OCI-LY7 (cell line): ENCODE measurements at regions not wholly inside any gene's neighbourhood (a gene's known extent, or its start where the extent isn't known, plus 50 kb on each side); places are given as distances from the start of the nearest gene placed in this dataset.

ENCODE experiments used
- BruUV-seq: library from RNA; stranded (reverse); fragments of 400-500 nt; replicated peaks from 2 replicates; lab custom pipeline; 2021; lab: Mats Ljungman, UMichigan
- CTCF ChIA-PET: fragments of 300-600 bp; sonication (Branson Sonifier 250); formaldehyde crosslinking; loops from one replicate; lab custom pipeline; 2022; ENCODE audit warnings: antibody characterized with exemption; ENCODE audit not compliant: unreplicated experiment; lab: Charles Lee
- POLR2A ChIA-PET: fragments of 300-600 bp; sonication (Branson Sonifier 250); formaldehyde crosslinking; loops from one replicate; lab custom pipeline; 2022; ENCODE audit warnings: antibody characterized with exemption; lab: Charles Lee
- DNase-seq: peaks from one replicate; pipeline ENCODE4 v3.0.0-alpha.2; 2015; ENCODE audit warnings: low spot score
- H2AFZ ChIP-seq: fragments of 200-600 bp; sonication (generic), shearing (Covaris generic); 2 replicates; pipeline ENCODE4 v1.6.1; 2014; ENCODE audit warnings: mild to moderate bottlenecking, antibody characterized with exemption, low read length, moderate library complexity
- H3K27ac ChIP-seq: fragments of 200-600 bp; sonication (generic); 2 replicates; pipeline ENCODE4 v1.5.1; 2014; ENCODE audit warnings: mixed run types, low read depth, mild to moderate bottlenecking, moderate library complexity, low read length, inconsistent platforms; ENCODE audit not compliant: poor library complexity, severe bottlenecking
- H3K36me3 ChIP-seq: fragments of 200-600 bp; sonication (generic); 2 replicates; pipeline ENCODE4 v1.6.1; 2014; ENCODE audit warnings: mild to moderate bottlenecking, antibody characterized with exemption, low read length, moderate library complexity, mixed read lengths; ENCODE audit not compliant: insufficient read depth
- H3K4me1 ChIP-seq: fragments of 200-600 bp; sonication (generic); 2 replicates; pipeline ENCODE4 v1.5.1; 2014; ENCODE audit warnings: mild to moderate bottlenecking, low read length; ENCODE audit not compliant: insufficient read depth, poor library complexity, severe bottlenecking
- H3K4me2 ChIP-seq: fragments of 200-600 bp; sonication (generic); 2 replicates; pipeline ENCODE4 v1.6.1; 2014; ENCODE audit warnings: mild to moderate bottlenecking, low read length
- H3K4me3 ChIP-seq: fragments of 200-600 bp; sonication (generic); 2 replicates; pipeline ENCODE4 v1.5.1; 2014; ENCODE audit warnings: mild to moderate bottlenecking, low read depth, low read length; ENCODE audit not compliant: poor library complexity, severe bottlenecking
- H3K79me2 ChIP-seq: fragments of 200-600 bp; sonication (generic); 2 replicates; pipeline ENCODE4 v1.6.1; 2016; ENCODE audit warnings: low read depth, mild to moderate bottlenecking, low read length, moderate library complexity, mixed read lengths; ENCODE audit not compliant: insufficient read depth
- H3K9me2 ChIP-seq: fragments of 200-600 bp; sonication (generic); 2 replicates; pipeline ENCODE4 v1.6.1; 2016; ENCODE audit warnings: mild to moderate bottlenecking, low read length, mixed read lengths; ENCODE audit not compliant: insufficient read depth
- H3K9me3 ChIP-seq: fragments of 200-600 bp; sonication (generic); 2 replicates; pipeline ENCODE4 v1.6.1; 2014; ENCODE audit warnings: mild to moderate bottlenecking, mixed run types, low read length, mixed read lengths
- H4K20me1 ChIP-seq: fragments of 200-600 bp; sonication (generic); 2 replicates; pipeline ENCODE4 v1.6.1; 2014; ENCODE audit warnings: mild to moderate bottlenecking, antibody characterized with exemption, low read length, moderate library complexity, mixed read lengths; ENCODE audit not compliant: insufficient read depth
- CTCF ChIP-seq: fragments of 200-600 bp; sonication (generic); conservative IDR thresholded peaks from 2 replicates; pipeline ENCODE4 v1.5.1; 2014; ENCODE audit warnings: mild to moderate bottlenecking, antibody characterized with exemption, low read length, moderate library complexity, mixed read lengths
- EZH2phosphoT487 ChIP-seq: fragments of 200-600 bp; sonication (generic); IDR thresholded peaks from 2 replicates; pipeline ENCODE4 v1.6.1; 2018; ENCODE audit warnings: low read depth, borderline replicate concordance, mild to moderate bottlenecking, mixed run types, antibody characterized with exemption, low read length, moderate library complexity, mixed read lengths
- intact Hi-C: fragments of 100-400 bp; cut with micrococcal nuclease; formaldehyde crosslinking; loops from one replicate; pipeline ENCODE4 v1.10.0; 2022; ENCODE audit not compliant: unreplicated experiment

GRCh38 chr6:92050216-92050615 lies 1369.1 kb downstream of the EPHA7 start:
- BruUV-seq: no TSS peak
- Histone ChIP-seq H3K9me2 (no peaks in the 10 kb centered on the region), H3K27ac (no peak overlapping the region), H2AFZ (no peak overlapping the region), H3K4me2 (no peak overlapping the region), H3K4me1 (no peaks in the 10 kb centered on the region), H4K20me1 (no peaks in the 10 kb centered on the region), H3K9me3 (no peaks in the 10 kb centered on the region), H3K79me2 (no peaks in the 10 kb centered on the region), H3K36me3 (no peaks in the 10 kb centered on the region), H3K4me3 (no peak overlapping the region)
- TF ChIP-seq EZH2phosphoT487 (no peak), CTCF (no peak)
- intact Hi-C loops: no loop called here
- DNase-seq: no peak
- ChIA-PET POLR2A (interaction anchor here (0.5 kb wide), 1 partner anchor 1212 kb away, joined by 3 read pairs; no protein-coding TSS in a partner anchor), CTCF (no interaction called here)

GRCh38 chr6:92047860-92048259 lies 1371.5 kb downstream of the EPHA7 start:
- no peak overlapping the region for H3K4me3 ChIP-seq
- H3K9me2 ChIP-seq: no peaks in the 10 kb centered on the region
- no peak for TF ChIP-seq EZH2phosphoT487
- TF ChIP-seq CTCF: no peak
- ChIA-PET CTCF (no interaction called here), POLR2A (no interaction called here)
- intact Hi-C loops: no loop called here
- no peaks in the 10 kb centered on the region for H3K79me2 ChIP-seq
- H2AFZ ChIP-seq: no peak overlapping the region
- H3K9me3 ChIP-seq: no peaks in the 10 kb centered on the region
- no peak overlapping the region for H3K27ac ChIP-seq
- H3K36me3 ChIP-seq: no peaks in the 10 kb centered on the region
- no TSS peak for BruUV-seq
- no peak for DNase-seq
- no peak overlapping the region for H3K4me2 ChIP-seq
- H4K20me1 ChIP-seq: no peaks in the 10 kb centered on the region
- no peaks in the 10 kb centered on the region for H3K4me1 ChIP-seq

- Histone ChIP-seq H2AFZ (no peak overlapping the region), H3K36me3 (no peaks in the 10 kb centered on the region), H3K9me2 (no peaks in the 10 kb centered on the region), H3K27ac (no peak overlapping the region), H3K4me3 (no peak overlapping the region), H4K20me1 (no peaks in the 10 kb centered on the region), H3K4me2 (no peak overlapping the region), H3K4me1 (no peaks in the 10 kb centered on the region), H3K9me3 (no peaks in the 10 kb centered on the region), H3K79me2 (no peaks in the 10 kb centered on the region)
- intact Hi-C loops: no loop called here
- BruUV-seq: no TSS peak
- DNase-seq: no peak
- no peak for TF ChIP-seq EZH2phosphoT487
- TF ChIP-seq CTCF: no peak
- ChIA-PET POLR2A (no interaction called here), CTCF (no interaction called here)
Observed at GRCh38 chr6:92047152-92047850, 1372.1 kb downstream of the EPHA7 start.
